Liver (tissue), 8 donors: ENCODE measurements at regions not wholly inside any gene's neighbourhood (a gene's known extent, or its start where the extent isn't known, plus 50 kb on each side); places are given as distances from the start of the nearest gene placed in this dataset.

Experiments
- DNase-seq: peaks from one replicate; pipeline ENCODE4 v3.0.0-alpha.2; 2017; ENCODE audit warnings: low spot score
- H3K27ac ChIP-seq, 2 donors: one replicate each; pipeline ENCODE4 v1.7.0; 2013; ENCODE audit warnings: inconsistent platforms in 2 of 2, low read length in 2 of 2, control low read depth in 1 of 2, low read depth in 1 of 2, mild to moderate bottlenecking in 1 of 2
- H3K27me3 ChIP-seq, 4 donors: one replicate each; pipeline versions ENCODE4 v1.6.1 to v1.7.0; 2013; ENCODE audit warnings: low read length in 3 of 4, inconsistent platforms in 1 of 4, mild to moderate bottlenecking in 1 of 4, moderate library complexity in 1 of 4; ENCODE audit not compliant: control insufficient read depth in 4 of 4, insufficient read depth in 4 of 4
- H3K36me3 ChIP-seq, 4 donors: one replicate each; pipeline versions ENCODE4 v1.6.1 to v1.7.0; 2013; ENCODE audit warnings: low read length in 3 of 4, mild to moderate bottlenecking in 3 of 4, low read depth in 1 of 4, moderate library complexity in 1 of 4; ENCODE audit not compliant: control insufficient read depth in 4 of 4, insufficient read depth in 3 of 4
- H3K4me1 ChIP-seq, 4 donors: one replicate each; pipeline versions ENCODE4 v1.6.1 to v1.7.0; 2013; ENCODE audit warnings: low read length in 3 of 4, mild to moderate bottlenecking in 3 of 4, moderate library complexity in 1 of 4; ENCODE audit not compliant: control insufficient read depth in 4 of 4, insufficient read depth in 4 of 4
- H3K4me3 ChIP-seq, 3 donors: one replicate each; pipeline versions ENCODE4 v1.6.1 to v1.7.0; 2013; ENCODE audit warnings: low read length in 3 of 3, control low read depth in 1 of 3, low read depth in 1 of 3, mild to moderate bottlenecking in 1 of 3
- H3K9ac ChIP-seq, 2 donors: one replicate each; pipeline ENCODE4 v1.7.0; 2013; ENCODE audit warnings: low read length in 2 of 2, mild to moderate bottlenecking in 2 of 2, moderate library complexity in 2 of 2, control low read depth in 1 of 2, low read depth in 1 of 2
- H3K9me3 ChIP-seq, 4 donors: one replicate each; pipeline versions ENCODE4 v1.6.1 to v1.7.0; 2013; ENCODE audit warnings: low read length in 3 of 4; ENCODE audit not compliant: control insufficient read depth in 4 of 4
- ATF3 ChIP-seq: IDR thresholded peaks from 2 replicates; pipeline ENCODE4 v1.6.1; 2016; ENCODE audit warnings: antibody characterized with exemption
- CTCF ChIP-seq: fragments of 150-350 bp; IDR thresholded peaks from 2 replicates; pipeline ENCODE4 v1.5.1; 2017; ENCODE audit warnings: improper control_type of control experiment, low read depth, low read length; ENCODE audit not compliant: missing input control
- EGR1 ChIP-seq, 2 donors: IDR thresholded peaks; 2 replicates each; pipeline ENCODE4 v1.6.1; 2016 to 2018; ENCODE audit warnings: antibody characterized with exemption in 2 of 2, low read depth in 2 of 2
- FOXA2 ChIP-seq: IDR thresholded peaks from 2 replicates; pipeline ENCODE4 v1.6.1; 2016; ENCODE audit warnings: antibody characterized with exemption
- GABPA ChIP-seq, 2 donors: IDR thresholded peaks in 1 of 2; conservative IDR thresholded peaks in 1 of 2; 2 replicates each; pipeline ENCODE4 v1.6.1; 2016; ENCODE audit warnings: antibody characterized with exemption in 2 of 2, mild to moderate bottlenecking in 1 of 2, moderate library complexity in 1 of 2
- HNF4A ChIP-seq, 2 donors: conservative IDR thresholded peaks; 2 replicates each; pipeline ENCODE4 v1.6.1; 2016; ENCODE audit warnings: antibody characterized with exemption in 2 of 2, mild to moderate bottlenecking in 2 of 2
- JUND ChIP-seq, 2 donors: IDR thresholded peaks; 2 replicates each; pipeline ENCODE4 v1.6.1; 2016; ENCODE audit warnings: antibody characterized with exemption in 2 of 2
- MAX ChIP-seq: IDR thresholded peaks from 2 replicates; pipeline ENCODE4 v1.6.1; 2016; ENCODE audit warnings: antibody characterized with exemption
- NR2F2 ChIP-seq: IDR thresholded peaks from 2 replicates; pipeline ENCODE4 v1.6.1; 2016; ENCODE audit warnings: antibody characterized with exemption
- REST ChIP-seq: IDR thresholded peaks from 2 replicates; pipeline ENCODE4 v1.6.1; 2016; ENCODE audit warnings: antibody characterized with exemption, mild to moderate bottlenecking
- RXRA ChIP-seq, 2 donors: IDR thresholded peaks; 2 replicates each; pipeline ENCODE4 v1.6.1; 2017 to 2018; ENCODE audit warnings: antibody characterized with exemption in 2 of 2, mild to moderate bottlenecking in 1 of 2
- SP1 ChIP-seq: IDR thresholded peaks from 2 replicates; pipeline ENCODE4 v1.6.1; 2018; ENCODE audit warnings: antibody characterized with exemption, mild to moderate bottlenecking
- YY1 ChIP-seq: IDR thresholded peaks from 2 replicates; pipeline ENCODE4 v1.6.1; 2016; ENCODE audit warnings: antibody characterized with exemption, mild to moderate bottlenecking
- ZBTB33 ChIP-seq: IDR thresholded peaks from 2 replicates; pipeline ENCODE4 v1.6.1; 2016; ENCODE audit warnings: antibody characterized with exemption
- WGBS: extraction: QIAGEN DNeasy Blood & Tissue Kit; methylation state at CpG from one replicate; pipeline ENCODE4 v1.1.7; 2013; 5-methylcytosine and 5-hydroxymethylcytosine counted together
- donor health status: healthy.
- donor health status: healthy.
- donor health status: healthy.
- donor health status: healthy.
- donor health status: healthy.

GRCh38 chr14:84361476-84361875 is 1168.5 kb upstream of the FLRT2 start:
- H3K4me3 ChIP-seq, result no peak overlapping the region
- DNase-seq, result no peak
- H3K9ac ChIP-seq, result no peak overlapping the region
- 49% methylated on average over 2 of the region's 2 CpGs for WGBS
- H3K27ac ChIP-seq, result no peak overlapping the region
- no peaks in the 10 kb centered on the region for H3K36me3 ChIP-seq
- no peak for TF ChIP-seq HNF4A (conservative IDR thresholded peaks at IDR 0.05)
- H3K4me1 ChIP-seq, result no peaks in the 10 kb centered on the region
- H3K9me3 ChIP-seq, result no peaks in the 10 kb centered on the region
- H3K27me3 ChIP-seq, result no peaks in the 10 kb centered on the region

DNA sequence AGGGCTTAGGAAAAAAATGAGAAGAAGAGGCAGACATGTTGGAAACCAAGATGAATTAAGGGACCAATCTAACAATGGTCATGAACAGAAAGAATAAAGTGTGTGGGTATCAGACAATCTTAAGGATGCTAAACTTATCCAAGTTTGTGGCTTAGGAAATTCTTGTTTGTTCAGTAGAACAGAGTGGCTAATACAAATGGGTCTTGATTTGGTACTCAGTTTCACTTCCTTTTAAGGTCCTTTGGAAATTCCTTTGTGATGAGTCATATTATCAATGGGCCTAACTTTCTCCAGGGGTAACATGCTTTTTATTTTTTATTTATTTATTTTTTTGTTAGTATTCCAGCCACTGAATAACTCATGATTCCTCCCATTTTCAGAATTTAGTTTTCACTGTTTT is 1154.7 kb upstream of the FLRT2 start:
- no peak for TF ChIP-seq YY1
- TF ChIP-seq SP1, result no peak
- TF ChIP-seq ZBTB33, result no peak
- no peak for TF ChIP-seq CTCF
- no peak for TF ChIP-seq NR2F2
- no peak for TF ChIP-seq GABPA (IDR thresholded peaks at IDR 0.05 in 1 of 2, conservative IDR thresholded peaks at IDR 0.05 in 1 of 2)
- TF ChIP-seq JUND (IDR thresholded peaks at IDR 0.05), result no peak
- TF ChIP-seq REST, result no peak
- TF ChIP-seq RXRA (IDR thresholded peaks at IDR 0.05), result no peak

GRCh38 chr14:84390010-84390409 is 1139.9 kb upstream of the FLRT2 start:
- DNase-seq, result no peak
- TF ChIP-seq ATF3 (no peak), GABPA (IDR thresholded peaks at IDR 0.05 in 1 of 2, conservative IDR thresholded peaks at IDR 0.05 in 1 of 2) (no peak), RXRA (IDR thresholded peaks at IDR 0.05) (no peak), MAX (no peak), JUND (IDR thresholded peaks at IDR 0.05) (no peak), FOXA2 (no peak), HNF4A (conservative IDR thresholded peaks at IDR 0.05) (no peak), ZBTB33 (no peak), EGR1 (IDR thresholded peaks at IDR 0.05; ENCODE audit: low read depth in 2 of 2) (no peak), NR2F2 (no peak), CTCF (no peak), SP1 (no peak), YY1 (no peak)

More for the DNA sequence above, 1154.7 kb upstream of the FLRT2 start:
- H3K27me3 ChIP-seq, result no peaks in the 10 kb centered on the region
- DNase-seq, result no peak
- no peak overlapping the region for H3K9ac ChIP-seq
- no peaks in the 10 kb centered on the region for H3K4me1 ChIP-seq
- no peaks in the 10 kb centered on the region for H3K36me3 ChIP-seq
- H3K4me3 ChIP-seq, result no peak overlapping the region
- H3K9me3 ChIP-seq, result no peaks in the 10 kb centered on the region
- H3K27ac ChIP-seq, result no peak overlapping the region

More at GRCh38 chr14:84390010-84390409, 1139.9 kb upstream of the FLRT2 start:
- Histone ChIP-seq H3K27me3 (peaks cover 0 to 2% (median 0%) of the 10 kb centered on the region in 4 donors), H3K27ac (no peak overlapping the region), H3K4me3 (no peak overlapping the region), H3K36me3 (no peaks in the 10 kb centered on the region), H3K9me3 (no peaks in the 10 kb centered on the region), H3K9ac (no peak overlapping the region), H3K4me1 (no peaks in the 10 kb centered on the region)
- 69% methylated on average over 3 of the region's 3 CpGs for WGBS
